GM21360 (cell line): ENCODE measurements at regions not wholly inside any gene's neighbourhood (a gene's known extent, or its start where the extent isn't known, plus 50 kb on each side); places are given as distances from the start of the nearest gene placed in this dataset.
"Not testable (repeated sequence)": the region's sequence is repeated elsewhere in the genome, so short reads cannot be mapped to it uniquely, and the experiment has no call there.

Source experiments
- ATAC-seq: cut with Tn5 transposase; IDR thresholded peaks from one replicate; pipeline ENCODE4 v1.9.1; 2021; ENCODE audit warnings: mild to moderate bottlenecking, moderate library complexity; ENCODE audit not compliant: unreplicated experiment

DNA sequence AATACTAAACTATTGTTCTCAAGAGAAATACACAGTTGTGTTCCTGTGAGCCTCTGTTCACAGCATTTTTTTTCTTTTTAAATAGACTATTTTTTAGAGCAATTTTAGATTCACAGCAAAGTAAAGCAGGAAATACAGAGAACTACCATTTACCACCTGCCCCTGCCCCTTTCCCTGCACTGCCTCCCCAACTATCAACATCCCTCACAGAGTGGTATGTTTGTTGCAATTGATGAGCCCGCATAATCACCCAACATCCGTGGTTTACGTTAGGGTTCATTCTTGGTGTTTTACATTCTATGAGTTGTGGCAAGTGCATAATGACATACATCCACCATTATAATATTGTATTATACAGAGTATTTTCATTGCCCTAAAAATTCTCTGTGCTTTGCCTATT lies 71.6 kb upstream of the TNFAIP3 start:
- ATAC-seq, result no peak

GRCh38 chr6:137798261-137798660 lies 68.8 kb upstream of the TNFAIP3 start:
- no peak for ATAC-seq

DNA sequence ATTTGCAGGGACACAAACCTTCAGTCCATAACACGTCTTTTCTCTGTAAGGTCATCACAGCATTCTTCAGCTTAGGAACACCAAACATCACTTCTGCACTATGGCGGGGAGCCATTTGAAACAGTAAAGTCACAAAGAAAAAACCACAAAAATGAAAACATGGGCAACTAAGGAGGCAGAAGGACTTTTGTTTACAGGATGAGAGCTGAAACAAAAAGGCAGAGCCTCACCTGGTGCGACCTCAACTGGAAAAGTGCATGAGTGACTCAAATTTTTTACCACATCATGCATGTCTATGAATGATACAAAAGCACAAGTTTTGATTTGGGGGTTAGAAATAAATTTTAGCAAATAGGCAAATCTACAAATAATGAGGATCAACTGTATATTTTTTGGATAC lies 68.2 kb upstream of the TNFAIP3 start:
- ATAC-seq, result no peak

DNA sequence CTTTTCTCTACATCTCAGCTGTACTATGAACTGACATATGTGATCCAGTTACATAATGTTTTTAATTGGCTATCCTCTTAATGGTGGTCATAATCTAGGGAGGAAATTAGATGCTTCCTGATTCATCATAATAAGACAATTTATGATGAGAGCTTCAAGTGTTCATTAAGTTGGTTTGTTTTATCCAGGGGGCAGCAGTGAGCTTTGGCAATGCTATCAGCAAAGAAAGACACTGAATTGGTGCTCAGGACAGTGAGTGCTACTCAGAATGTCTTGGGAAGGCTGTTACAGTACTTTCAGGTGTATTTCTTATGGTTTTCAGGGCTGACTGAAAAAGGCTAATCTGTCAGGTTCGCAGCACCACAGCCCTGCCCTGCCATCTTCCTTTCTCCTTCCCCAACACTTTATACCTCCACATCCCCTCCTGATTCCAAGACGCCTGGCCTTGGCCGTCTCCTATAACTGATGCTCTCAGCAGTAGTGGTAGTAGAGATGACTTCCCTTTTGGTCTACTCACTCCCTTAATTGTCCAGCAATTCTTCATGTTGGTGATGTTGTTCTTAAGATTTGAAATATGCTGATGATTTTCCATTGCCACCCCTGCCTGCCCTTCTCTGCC lies 67.0 kb upstream of the TNFAIP3 start:
- no peak for ATAC-seq

GRCh38 chr6:137800762-137801161 lies 66.3 kb upstream of the TNFAIP3 start:
- ATAC-seq, result no peak

- no peak for ATAC-seq
Observed at GRCh38 chr6:137801352-137802114, 65.5 kb upstream of the TNFAIP3 start.

DNA sequence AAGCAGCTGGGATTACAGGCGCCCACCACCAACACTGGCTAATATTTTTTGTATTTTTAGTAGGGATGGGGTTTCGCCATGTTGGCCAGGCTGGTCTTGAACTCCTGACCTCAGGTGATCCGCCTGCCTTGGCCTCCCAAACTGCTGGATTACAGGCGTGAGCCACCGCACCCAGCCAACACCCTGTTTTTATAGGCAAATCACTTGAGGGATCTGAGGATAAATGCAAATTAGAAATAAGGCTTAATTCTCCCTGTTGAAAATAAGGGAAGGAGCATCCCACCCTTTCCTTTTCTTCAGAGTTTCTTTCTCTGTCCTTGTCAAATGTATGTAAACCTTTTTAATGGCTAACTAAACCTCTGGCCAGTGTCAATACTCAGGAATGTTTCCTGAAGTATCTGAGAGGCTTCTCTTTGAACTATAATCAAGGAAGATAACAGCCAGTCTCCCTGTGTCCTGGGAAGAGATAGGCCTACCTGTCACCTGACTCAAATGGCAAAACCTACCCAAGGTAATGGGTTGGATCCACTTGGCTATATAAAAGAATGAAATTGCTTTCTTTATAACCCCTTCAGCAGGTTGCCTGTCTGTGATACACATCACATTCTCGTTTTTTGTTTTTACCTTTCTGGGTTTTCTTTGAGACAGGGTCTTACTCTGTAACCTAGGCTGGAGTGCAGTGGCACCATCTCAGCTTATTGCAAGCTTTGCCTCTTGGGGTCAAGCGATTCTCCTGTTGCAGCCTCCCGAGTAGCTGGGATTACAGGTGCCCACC lies 64.5 kb upstream of the TNFAIP3 start:
- no peak for ATAC-seq

GRCh38 chr6:137804637-137805036 lies 62.4 kb upstream of the TNFAIP3 start:
- no peak for ATAC-seq

- ATAC-seq, result no peak
Observed at GRCh38 chr6:137805622-137806021, 61.4 kb upstream of the TNFAIP3 start.

- ATAC-seq, result no peak
Observed at GRCh38 chr6:137806914-137807682, 60.0 kb upstream of the TNFAIP3 start.

DNA sequence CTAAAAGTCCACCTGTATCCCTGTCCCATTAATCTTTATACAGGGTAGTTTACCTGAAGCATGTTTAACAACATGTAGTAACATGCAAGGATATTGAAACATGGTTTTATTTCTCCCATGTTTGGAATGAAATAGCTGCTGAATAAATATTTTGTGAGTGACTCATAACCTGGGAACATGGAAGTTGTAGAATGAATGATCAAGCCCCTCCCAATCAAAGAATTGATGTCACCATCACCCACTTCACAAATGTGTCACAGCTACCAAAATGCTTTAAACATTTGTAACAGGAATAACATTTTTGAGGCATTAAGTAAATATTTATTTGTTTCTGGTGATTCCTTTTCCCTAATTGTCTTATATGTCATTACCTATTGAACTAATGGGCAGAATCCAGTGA lies 58.9 kb upstream of the TNFAIP3 start:
- ATAC-seq, result no peak

DNA sequence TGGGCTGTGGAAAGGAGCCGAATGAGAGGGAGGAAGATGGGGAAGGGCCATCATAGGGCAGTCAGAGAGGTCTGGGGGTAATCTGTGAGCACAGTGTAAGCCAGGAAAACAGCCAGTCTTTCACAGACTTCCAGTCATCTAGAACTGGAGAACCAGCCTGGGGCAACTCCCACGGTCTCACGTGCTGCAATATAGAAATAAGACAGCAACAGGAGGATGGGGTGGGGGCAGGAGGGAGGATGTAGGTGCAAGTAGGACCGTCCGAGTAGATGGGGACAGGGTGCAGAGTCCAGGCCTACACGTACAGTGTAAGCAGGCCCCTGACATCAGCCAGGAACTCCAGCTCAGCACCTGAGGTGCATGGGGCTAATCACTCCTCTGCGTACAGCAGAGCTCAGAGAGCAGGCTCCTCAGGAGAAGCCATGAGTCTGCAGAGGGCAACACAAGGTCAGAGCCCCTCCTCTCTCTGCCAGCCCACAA lies 58.2 kb upstream of the TNFAIP3 start:
- ATAC-seq, result no peak

DNA sequence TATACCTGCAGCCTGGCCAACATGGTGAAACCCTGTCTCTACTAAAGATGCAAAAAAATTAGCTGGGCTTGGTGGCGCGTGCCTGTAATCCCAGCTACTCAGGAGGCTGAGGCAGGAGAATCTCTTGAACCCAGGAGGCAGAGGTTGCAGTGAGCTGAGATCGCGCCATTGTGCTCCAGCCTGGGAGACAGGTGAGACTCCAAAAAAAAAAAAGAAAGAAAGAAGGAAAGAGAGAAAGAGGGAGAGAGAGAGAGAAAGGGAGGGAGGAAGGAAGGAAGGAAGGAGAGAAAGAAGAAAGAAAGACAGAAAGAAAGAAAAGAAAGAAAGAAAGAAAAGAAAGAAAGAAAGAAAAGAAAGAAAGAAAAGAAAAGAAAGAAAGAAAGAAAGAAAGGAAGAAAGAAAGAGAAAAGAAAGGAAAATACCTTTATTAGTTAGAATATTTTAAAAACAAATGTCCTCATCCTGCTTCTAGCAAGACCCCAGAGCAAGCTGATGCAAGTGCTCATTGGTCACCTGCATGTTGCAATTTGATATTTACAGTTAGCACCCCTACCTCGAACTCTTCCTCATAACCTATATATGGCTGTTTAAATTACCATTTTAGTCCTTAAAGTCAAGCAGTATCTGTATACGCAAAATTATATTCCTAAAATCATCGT lies 57.0 kb upstream of the TNFAIP3 start:
- not testable (repeated sequence) for ATAC-seq

- no peak for ATAC-seq
Observed at GRCh38 chr6:137810554-137811120, 56.4 kb upstream of the TNFAIP3 start.

DNA sequence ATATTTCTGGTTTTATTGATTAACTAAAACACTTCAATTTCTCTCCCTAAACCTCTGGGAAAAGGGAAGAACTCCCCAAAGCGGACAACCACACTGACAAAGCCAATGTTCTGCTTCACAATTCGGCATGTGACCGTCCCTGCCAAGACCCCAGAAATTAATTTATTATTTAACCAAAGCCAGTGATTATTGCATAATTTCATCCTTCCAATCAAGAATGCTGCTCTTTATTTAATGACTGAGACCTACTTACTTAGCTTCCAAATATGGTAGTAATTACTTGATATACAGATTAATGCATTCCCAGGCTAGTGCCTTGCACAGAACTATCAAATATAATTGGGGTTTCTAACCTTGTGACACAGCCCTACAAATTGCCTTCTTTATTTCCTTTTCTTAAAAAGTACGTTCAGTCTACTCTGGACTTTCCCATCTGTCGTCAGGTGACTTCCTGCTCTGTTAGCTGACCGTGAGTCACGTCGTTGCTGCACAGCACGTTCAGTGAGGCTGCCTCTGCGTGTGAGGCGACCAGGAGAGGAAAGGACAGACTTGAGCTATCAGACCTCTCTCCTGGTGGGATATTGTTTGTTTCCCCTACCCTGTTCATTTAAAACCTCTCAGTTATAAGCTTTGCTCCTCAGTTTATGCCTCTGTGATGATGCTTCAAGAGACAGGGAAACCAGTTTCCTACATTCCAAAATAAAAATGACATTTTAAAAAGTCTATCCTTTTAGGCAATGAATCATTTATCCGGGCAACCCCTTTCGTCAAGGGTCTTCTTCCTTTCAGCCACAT lies 55.7 kb upstream of the TNFAIP3 start:
- peak; percentile 95 for ATAC-seq

GRCh38 chr6:137811916-137812553 lies 55.0 kb upstream of the TNFAIP3 start:
- ATAC-seq, result no peak

GRCh38 chr6:137813308-137813970 lies 53.6 kb upstream of the TNFAIP3 start:
- no peak for ATAC-seq

DNA sequence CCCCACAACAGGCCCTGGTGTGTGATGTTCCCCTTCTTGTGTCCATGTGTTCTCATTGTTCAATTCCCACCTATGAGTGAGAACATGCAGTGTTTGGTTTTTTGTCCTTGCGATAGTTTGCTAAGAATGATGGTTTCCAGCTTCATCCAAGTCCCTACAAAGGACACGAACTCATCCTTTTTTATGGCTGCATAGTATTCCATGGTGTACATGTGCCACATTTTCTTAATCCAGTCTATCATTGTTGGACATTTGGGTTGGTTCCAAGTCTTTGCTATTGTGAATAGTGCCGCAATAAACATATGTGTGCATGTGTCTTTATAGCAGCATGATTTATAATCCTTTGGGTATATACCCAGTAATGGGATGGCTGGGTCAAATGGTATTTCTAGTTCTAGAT lies 53.0 kb upstream of the TNFAIP3 start:
- ATAC-seq, result not testable (repeated sequence)
